OCI-LY7 (cell line): ENCODE measurements at regions not wholly inside any gene's neighbourhood (a gene's known extent, or its start where the extent isn't known, plus 50 kb on each side); places are given as distances from the start of the nearest gene placed in this dataset.

ENCODE experiments used
- EZH2phosphoT487 ChIP-seq: fragments of 200-600 bp; sonication (generic); IDR thresholded peaks from 2 replicates; pipeline ENCODE4 v1.6.1; 2018; ENCODE audit warnings: low read depth, borderline replicate concordance, mild to moderate bottlenecking, mixed run types, antibody characterized with exemption, low read length, moderate library complexity, mixed read lengths
- TF ChIP-seq, protein P1 (sequence below): fragments of 200-600 bp; sonication (generic); conservative IDR thresholded peaks from 2 replicates; pipeline ENCODE4 v1.5.1; 2014; ENCODE audit warnings: mild to moderate bottlenecking, antibody characterized with exemption, low read length, moderate library complexity, mixed read lengths

DNA sequence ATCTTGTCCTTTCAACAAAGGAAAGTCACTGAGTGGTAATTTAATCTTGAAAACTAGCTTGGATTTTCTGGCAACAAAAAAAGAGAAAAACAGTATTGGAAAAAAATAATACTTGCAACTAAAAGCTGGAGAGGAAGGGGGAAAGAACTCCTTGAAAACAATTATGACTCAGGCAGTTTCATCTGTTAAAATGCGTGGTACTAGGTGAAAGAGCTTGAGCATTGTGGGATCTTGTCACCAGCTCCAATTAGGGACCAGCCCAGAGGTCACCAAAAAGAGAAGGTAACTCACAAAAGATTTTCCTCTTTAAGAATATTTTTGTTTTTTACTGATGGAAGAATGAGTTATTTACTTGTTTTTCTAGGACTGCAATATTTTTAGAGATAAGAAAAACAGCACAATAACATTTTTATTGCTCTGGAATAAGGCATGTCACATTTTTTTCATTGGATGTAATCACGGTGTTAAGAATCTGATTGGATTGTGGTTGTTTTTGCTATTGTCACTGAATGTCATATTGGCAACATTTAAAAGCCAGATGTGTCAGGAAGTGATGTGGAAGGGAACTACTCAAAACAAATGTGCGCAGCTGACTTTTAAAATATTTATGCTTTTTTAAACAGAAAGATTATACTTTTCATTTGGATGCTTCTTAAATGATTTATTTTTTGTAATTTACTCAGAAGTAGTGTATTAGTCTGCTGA is 78.5 kb upstream of the ADAMTS5 start:
- TF ChIP-seq, protein P1, sequence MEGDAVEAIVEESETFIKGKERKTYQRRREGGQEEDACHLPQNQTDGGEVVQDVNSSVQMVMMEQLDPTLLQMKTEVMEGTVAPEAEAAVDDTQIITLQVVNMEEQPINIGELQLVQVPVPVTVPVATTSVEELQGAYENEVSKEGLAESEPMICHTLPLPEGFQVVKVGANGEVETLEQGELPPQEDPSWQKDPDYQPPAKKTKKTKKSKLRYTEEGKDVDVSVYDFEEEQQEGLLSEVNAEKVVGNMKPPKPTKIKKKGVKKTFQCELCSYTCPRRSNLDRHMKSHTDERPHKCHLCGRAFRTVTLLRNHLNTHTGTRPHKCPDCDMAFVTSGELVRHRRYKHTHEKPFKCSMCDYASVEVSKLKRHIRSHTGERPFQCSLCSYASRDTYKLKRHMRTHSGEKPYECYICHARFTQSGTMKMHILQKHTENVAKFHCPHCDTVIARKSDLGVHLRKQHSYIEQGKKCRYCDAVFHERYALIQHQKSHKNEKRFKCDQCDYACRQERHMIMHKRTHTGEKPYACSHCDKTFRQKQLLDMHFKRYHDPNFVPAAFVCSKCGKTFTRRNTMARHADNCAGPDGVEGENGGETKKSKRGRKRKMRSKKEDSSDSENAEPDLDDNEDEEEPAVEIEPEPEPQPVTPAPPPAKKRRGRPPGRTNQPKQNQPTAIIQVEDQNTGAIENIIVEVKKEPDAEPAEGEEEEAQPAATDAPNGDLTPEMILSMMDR, result no peak
- no peak for TF ChIP-seq EZH2phosphoT487
